ENCODE measurements at regions not wholly inside any gene's neighbourhood (a gene's known extent, or its start where the extent isn't known, plus 50 kb on each side); places are given as distances from the start of the nearest gene placed in this dataset.

DNA sequence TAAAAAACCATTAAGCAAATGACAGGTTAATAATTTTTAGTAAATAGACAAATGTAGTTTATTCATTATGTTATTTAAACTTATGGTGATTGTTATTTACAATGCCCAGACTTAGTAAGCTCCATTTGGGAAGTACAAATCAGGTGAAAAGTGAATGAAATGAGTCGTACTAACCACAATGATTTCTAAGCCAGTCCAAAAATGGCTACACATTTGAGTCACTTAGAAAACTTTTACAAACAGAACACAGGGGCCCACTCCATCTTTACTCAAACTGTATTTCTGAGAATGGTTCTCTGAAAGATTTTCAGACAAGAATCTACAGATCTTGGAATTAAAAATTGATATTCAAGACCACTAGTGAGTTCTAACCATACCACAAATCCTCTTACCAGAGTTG, 653.3 kb upstream of the MIS18BP1 start:
- H3K27ac ChIP-seq, result no peak overlapping the region
- H3K27me3 ChIP-seq, result no peaks in the 10 kb centered on the region
- H3K36me3 ChIP-seq, result no peaks in the 10 kb centered on the region
- TF ChIP-seq, protein P1, sequence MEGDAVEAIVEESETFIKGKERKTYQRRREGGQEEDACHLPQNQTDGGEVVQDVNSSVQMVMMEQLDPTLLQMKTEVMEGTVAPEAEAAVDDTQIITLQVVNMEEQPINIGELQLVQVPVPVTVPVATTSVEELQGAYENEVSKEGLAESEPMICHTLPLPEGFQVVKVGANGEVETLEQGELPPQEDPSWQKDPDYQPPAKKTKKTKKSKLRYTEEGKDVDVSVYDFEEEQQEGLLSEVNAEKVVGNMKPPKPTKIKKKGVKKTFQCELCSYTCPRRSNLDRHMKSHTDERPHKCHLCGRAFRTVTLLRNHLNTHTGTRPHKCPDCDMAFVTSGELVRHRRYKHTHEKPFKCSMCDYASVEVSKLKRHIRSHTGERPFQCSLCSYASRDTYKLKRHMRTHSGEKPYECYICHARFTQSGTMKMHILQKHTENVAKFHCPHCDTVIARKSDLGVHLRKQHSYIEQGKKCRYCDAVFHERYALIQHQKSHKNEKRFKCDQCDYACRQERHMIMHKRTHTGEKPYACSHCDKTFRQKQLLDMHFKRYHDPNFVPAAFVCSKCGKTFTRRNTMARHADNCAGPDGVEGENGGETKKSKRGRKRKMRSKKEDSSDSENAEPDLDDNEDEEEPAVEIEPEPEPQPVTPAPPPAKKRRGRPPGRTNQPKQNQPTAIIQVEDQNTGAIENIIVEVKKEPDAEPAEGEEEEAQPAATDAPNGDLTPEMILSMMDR (IDR thresholded peaks at IDR 0.05), result no peak
- no peak for DNase-seq (ENCODE audit: low spot score in 2 of 2)
- H3K4me1 ChIP-seq, result no peaks in the 10 kb centered on the region
- no peaks in the 10 kb centered on the region for H3K9me3 ChIP-seq
- intact Hi-C loops (cut with DNase I), result no loop called here
- H3K4me3 ChIP-seq, result no peak overlapping the region

DNA sequence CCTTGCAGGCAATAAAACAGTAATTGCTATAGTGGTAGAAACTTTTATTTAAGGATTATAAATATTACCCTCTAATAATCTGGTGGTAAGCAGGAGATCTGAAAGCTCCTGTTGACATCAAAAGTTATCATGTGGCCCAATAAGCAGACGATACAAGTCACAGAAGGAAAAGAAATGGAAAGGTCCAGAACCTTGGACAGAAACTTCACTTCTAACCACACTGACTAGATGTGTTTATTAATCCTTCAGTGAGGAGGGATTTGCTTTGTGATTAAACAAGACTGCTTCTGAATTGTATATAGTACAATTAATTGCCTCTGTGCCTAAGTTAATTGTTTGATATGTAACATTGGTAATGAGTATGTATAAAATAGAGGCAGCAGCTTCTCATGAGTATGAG, 652.7 kb upstream of the MIS18BP1 start:
- Histone ChIP-seq H3K27me3 (no peaks in the 10 kb centered on the region), H3K36me3 (no peaks in the 10 kb centered on the region), H3K4me1 (no peaks in the 10 kb centered on the region), H3K27ac (no peak overlapping the region), H3K4me3 (no peak overlapping the region), H3K9me3 (no peaks in the 10 kb centered on the region)
- TF ChIP-seq, protein P1 (IDR thresholded peaks at IDR 0.05), result no peak
- DNase-seq (ENCODE audit: low spot score in 2 of 2), result no peak
- intact Hi-C loops (cut with DNase I), result no loop called here

DNA sequence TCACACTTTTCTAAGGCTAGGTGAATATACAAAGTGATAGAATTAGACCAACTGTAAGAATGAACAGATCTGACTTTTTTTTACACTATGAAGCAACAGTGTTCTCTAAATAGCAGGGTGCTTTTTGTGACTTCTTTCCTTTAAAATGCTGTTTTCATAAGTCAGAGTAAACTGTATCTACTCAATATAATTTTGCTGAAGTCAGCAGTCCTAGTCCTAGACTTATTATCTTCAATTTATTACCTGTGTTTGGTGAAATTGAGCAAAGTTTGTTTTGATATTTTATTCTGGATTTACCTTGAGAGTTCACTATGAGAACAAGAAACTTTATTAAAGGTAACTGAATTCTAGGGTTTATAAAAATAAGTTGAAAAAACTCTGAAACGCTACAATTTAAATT, 651.3 kb upstream of the MIS18BP1 start:
- Histone ChIP-seq H3K4me1 (no peaks in the 10 kb centered on the region), H3K27me3 (no peaks in the 10 kb centered on the region), H3K4me3 (no peak overlapping the region), H3K9me3 (no peaks in the 10 kb centered on the region), H3K27ac (no peak overlapping the region), H3K36me3 (no peaks in the 10 kb centered on the region)
- DNase-seq (ENCODE audit: low spot score in 2 of 2), result no peak
- TF ChIP-seq, protein P1 (IDR thresholded peaks at IDR 0.05), result no peak
- intact Hi-C loops (cut with DNase I), result no loop called here

DNA sequence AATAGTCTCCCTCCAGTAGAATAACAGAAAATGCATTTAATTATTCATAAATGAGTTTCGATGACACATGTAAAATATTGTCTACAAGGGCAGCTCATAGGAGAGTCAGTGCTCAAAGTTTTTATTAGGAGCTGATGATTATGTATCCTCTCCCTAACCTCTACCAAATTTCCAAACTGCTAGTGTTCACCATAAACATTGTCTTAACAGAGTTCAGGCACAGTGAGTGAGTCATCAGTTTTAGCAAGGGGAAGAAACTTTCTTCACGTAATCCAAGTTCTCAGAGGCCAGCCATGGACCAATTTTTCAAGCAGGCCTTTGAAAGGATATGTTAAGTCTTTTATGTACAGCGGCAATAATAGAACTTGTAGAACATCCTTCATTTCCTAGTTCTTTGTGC, 649.2 kb upstream of the MIS18BP1 start:
- H3K27ac ChIP-seq, result no peak overlapping the region
- intact Hi-C loops (cut with DNase I), result no loop called here

DNA sequence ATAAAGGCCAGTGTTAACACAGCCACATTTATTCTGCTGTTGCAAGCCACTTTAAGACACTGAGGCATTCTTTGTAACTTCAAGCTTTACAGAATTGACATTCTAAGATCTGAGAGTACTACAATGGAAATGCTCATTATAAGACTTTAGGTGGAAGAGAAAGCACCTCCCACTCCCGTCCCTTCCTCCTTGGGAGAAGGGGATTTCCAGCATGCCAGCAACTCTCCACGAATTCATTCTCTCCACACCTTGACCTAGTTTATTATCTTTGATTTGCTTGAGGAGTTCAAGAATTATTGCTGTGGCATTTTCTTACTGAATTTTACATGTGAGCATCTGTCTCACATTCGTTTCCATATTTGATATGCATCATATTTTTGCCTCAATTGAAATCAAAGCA, 644.4 kb upstream of the MIS18BP1 start:
- no peak for DNase-seq (ENCODE audit: low spot score in 2 of 2)
- Histone ChIP-seq H3K4me1 (no peaks in the 10 kb centered on the region), H3K36me3 (no peaks in the 10 kb centered on the region), H3K4me3 (no peak overlapping the region), H3K27ac (no peak overlapping the region), H3K9me3 (no peaks in the 10 kb centered on the region), H3K27me3 (no peaks in the 10 kb centered on the region)
- intact Hi-C loops (cut with DNase I), result no loop called here
- TF ChIP-seq, protein P1 (IDR thresholded peaks at IDR 0.05), result no peak

More for the DNA sequence above, 649.2 kb upstream of the MIS18BP1 start:
- Histone ChIP-seq H3K27me3 (no peaks in the 10 kb centered on the region), H3K4me1 (no peaks in the 10 kb centered on the region), H3K9me3 (no peaks in the 10 kb centered on the region), H3K36me3 (no peaks in the 10 kb centered on the region), H3K4me3 (no peak overlapping the region)
- no peak for DNase-seq (ENCODE audit: low spot score in 2 of 2)
- TF ChIP-seq, protein P1 (IDR thresholded peaks at IDR 0.05), result no peak

DNA sequence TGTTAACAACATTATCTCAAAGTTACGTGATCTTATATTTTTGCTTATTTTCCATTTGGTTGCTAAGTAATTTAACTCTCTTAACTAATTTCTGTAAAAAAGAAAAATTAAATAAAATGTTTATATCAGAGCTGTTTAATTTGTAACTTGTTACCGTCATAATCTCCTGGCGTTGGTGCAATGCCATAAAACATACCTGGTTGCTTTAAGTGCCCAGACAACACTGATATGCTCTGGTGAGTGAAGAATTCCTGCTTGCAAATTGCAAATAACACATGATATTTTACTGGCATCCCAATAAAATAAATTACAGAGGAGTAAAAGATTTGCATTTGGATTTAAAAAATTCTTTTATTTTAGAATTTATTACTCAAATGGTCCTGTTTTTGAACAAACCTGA, 640.1 kb upstream of the MIS18BP1 start:
- Histone ChIP-seq H3K27me3 (no peaks in the 10 kb centered on the region), H3K27ac (no peak overlapping the region), H3K9me3 (no peaks in the 10 kb centered on the region), H3K4me3 (no peak overlapping the region), H3K4me1 (no peaks in the 10 kb centered on the region), H3K36me3 (no peaks in the 10 kb centered on the region)
- no peak for DNase-seq (ENCODE audit: low spot score in 2 of 2)
- intact Hi-C loops (cut with DNase I), result no loop called here
- TF ChIP-seq, protein P1 (IDR thresholded peaks at IDR 0.05), result no peak
